K562 (cell line): ENCODE measurements at regions not wholly inside any gene's neighbourhood (a gene's known extent, or its start where the extent isn't known, plus 50 kb on each side); places are given as distances from the start of the nearest gene placed in this dataset.

Source experiments
- ATAC-seq: fragments of 200-7000 bp; cut with Tn5 transposase; 3 replicates; pipeline ENCODE4 v1.9.1; 2020; ENCODE audit warnings: moderate library complexity
- BruUV-seq: library from RNA; stranded (reverse); fragments of 400-500 nt; replicated peaks from 2 replicates; lab custom pipeline; 2021; lab: Mats Ljungman, UMichigan
- CTCF ChIA-PET: fragments of 300-600 bp; formaldehyde crosslinking; extraction: SDS; loops from one replicate; lab custom pipeline; 2021; ENCODE audit warnings: low intra/inter-chr PET ratio; lab: Yijun Ruan, JAX
- POLR2A ChIA-PET: fragments of 300-600, 350-650 bp; sonication (Branson Sonifier 250); formaldehyde crosslinking; extraction: SDS; loops from one replicate; lab custom pipeline; 2021; ENCODE audit warnings: antibody characterized with exemption, inconsistent platforms; lab: Yijun Ruan, JAX
- DNase-seq, 4 experiments: peaks; one replicate each; pipeline versions ENCODE4 v3.0.0 to v3.0.0-alpha.2; 2011 to 2018; ENCODE audit warnings: low spot score in 3 of 4, mixed read lengths in 3 of 4; ENCODE audit errors: extremely low read depth in 1 of 4
- FAIRE-seq: peaks from 2 replicates; lab custom pipeline; 2011; peaks lifted over from hg19 to GRCh38; lab: Jason Lieb, UNC
- H2AFZ ChIP-seq: 2 replicates; pipeline ENCODE4 v1.6.0; 2011; ENCODE audit warnings: low read depth, low read length, control low read depth, inconsistent platforms
- H3K27ac ChIP-seq: fragments of 200-600 bp; 3 replicates; pipeline ENCODE4 v1.8.0; 2011; ENCODE audit warnings: low read depth, mild to moderate bottlenecking, control low read depth, inconsistent platforms, low read length, moderate library complexity, mixed read lengths; ENCODE audit errors: extremely low read depth
- H3K27me3 ChIP-seq, 2 experiments: fragments of 300-600 bp in 1 of 2; 2 replicates in 1 of 2; 3 replicates in 1 of 2; pipeline versions ENCODE4 v1.6.0 to v1.8.0; 2011; ENCODE audit warnings: inconsistent platforms in 2 of 2, low read length in 2 of 2, mild to moderate bottlenecking in 1 of 2, mixed read lengths in 1 of 2, moderate library complexity in 1 of 2; ENCODE audit not compliant: control insufficient read depth in 2 of 2, insufficient read depth in 2 of 2
- H3K36me3 ChIP-seq: fragments of 300-600 bp; 3 replicates; pipeline ENCODE4 v1.8.0; 2011; ENCODE audit warnings: mild to moderate bottlenecking, low read length, inconsistent platforms; ENCODE audit not compliant: control insufficient read depth, insufficient read depth
- H3K4me1 ChIP-seq, 2 experiments: fragments of 200-600 bp in 1 of 2; replicated peaks in 1 of 2; 2 replicates in 1 of 2; 3 replicates in 1 of 2; pipeline versions ENCODE4 v1.5.1 to v1.8.0; 2011; ENCODE audit warnings: inconsistent platforms in 2 of 2, low read length in 2 of 2, mild to moderate bottlenecking in 1 of 2, mixed read lengths in 1 of 2, moderate library complexity in 1 of 2; ENCODE audit not compliant: control insufficient read depth in 2 of 2, insufficient read depth in 2 of 2
- H3K4me2 ChIP-seq: 2 replicates; pipeline ENCODE4 v1.6.1; 2011; ENCODE audit warnings: low read length, control low read depth, inconsistent platforms, mixed read lengths; ENCODE audit not compliant: insufficient read depth
- H3K4me3 ChIP-seq: fragments of 200-600 bp; sonication (generic), shearing (Covaris generic); 2 replicates; pipeline ENCODE4 v1.5.1; 2016; ENCODE audit warnings: control low read depth, inconsistent platforms
- H3K79me2 ChIP-seq: fragments of 200-600 bp; 3 replicates; pipeline ENCODE4 v1.8.0; 2011; ENCODE audit warnings: low read length, inconsistent platforms; ENCODE audit not compliant: control insufficient read depth, insufficient read depth
- H3K9ac ChIP-seq, 2 experiments: 2 replicates each; pipeline versions ENCODE4 v1.6.0 to v1.6.1; 2011; ENCODE audit warnings: low read depth in 2 of 2, low read length in 2 of 2, control low read depth in 1 of 2, inconsistent platforms in 1 of 2, mild to moderate bottlenecking in 1 of 2, mixed read lengths in 1 of 2; ENCODE audit not compliant: insufficient read depth in 1 of 2
- H3K9me1 ChIP-seq: one replicate; pipeline ENCODE4 v1.6.0; 2011; ENCODE audit warnings: inconsistent platforms, mild to moderate bottlenecking, low read length, moderate library complexity; ENCODE audit not compliant: control insufficient read depth, insufficient read depth
- H3K9me3 ChIP-seq: replicated peaks from 2 replicates; pipeline ENCODE4 v1.5.1; 2011; ENCODE audit warnings: low read depth, low read length, inconsistent platforms; ENCODE audit not compliant: control insufficient read depth, insufficient read depth
- H4K20me1 ChIP-seq: replicated peaks from 2 replicates; pipeline ENCODE4 v1.6.1; 2011; ENCODE audit warnings: low read length, inconsistent platforms, mixed read lengths; ENCODE audit not compliant: control insufficient read depth, insufficient read depth
- BHLHE40 ChIP-seq: IDR thresholded peaks from 2 replicates; pipeline ENCODE4 v1.6.1; 2011; ENCODE audit warnings: low read length, improper control_type of control experiment
- CEBPB ChIP-seq: fragments of 450-650 bp; IDR thresholded peaks from 2 replicates; pipeline ENCODE4 v1.6.1; 2016; ENCODE audit warnings: missing genetic modification characterization, missing compliant biosample characterization
- CTCFL ChIP-seq: IDR thresholded peaks from 2 replicates; pipeline ENCODE4 v1.6.1; 2011; ENCODE audit warnings: borderline replicate concordance, low read depth, mild to moderate bottlenecking, moderate library complexity, low read length; ENCODE audit not compliant: insufficient read depth, poor library complexity, severe bottlenecking
- NR4A1 ChIP-seq, 2 experiments: fragments of 250-450 bp in 1 of 2; fragments of 450-650 bp in 1 of 2; sonication (Bioruptor Pico) in 1 of 2; IDR thresholded peaks; 2 replicates each; pipeline versions ENCODE4 v1.4.0 to v1.6.1; 2016 to 2020; ENCODE audit warnings: mild to moderate bottlenecking in 2 of 2, missing compliant biosample characterization in 1 of 2, missing genetic modification characterization in 1 of 2, moderate library complexity in 1 of 2
- SREBF1 ChIP-seq: fragments of 150-350 bp; IDR thresholded peaks from 2 replicates; pipeline ENCODE4 v1.6.1; 2014; ENCODE audit warnings: antibody characterized with exemption, low read depth, low read length, borderline replicate concordance
- ZC3H11A ChIP-seq: IDR thresholded peaks from 2 replicates; pipeline ENCODE4 v1.6.1; 2012; ENCODE audit warnings: low read depth, low read length, improper control_type of control experiment
- ZFP36 ChIP-seq: fragments of 150-350 bp; IDR thresholded peaks from 2 replicates; pipeline ENCODE4 v1.6.1; 2018; ENCODE audit warnings: low read length, low read depth; ENCODE audit not compliant: partially characterized antibody
- ZNF41 ChIP-seq: fragments of 250-450 bp; sonication (Bioruptor Pico); conservative IDR thresholded peaks from 2 replicates; pipeline ENCODE4 v1.4.0; 2020; ENCODE audit warnings: mild to moderate bottlenecking
- ZNF778 ChIP-seq: fragments of 450-650 bp; formaldehyde crosslinking; IDR thresholded peaks from 2 replicates; pipeline ENCODE4 v1.4.0; 2020; ENCODE audit warnings: mild to moderate bottlenecking, moderate library complexity
- WGBS: fragments of 100-300 bp; shearing (Covaris generic); methylation state at CpG from one replicate; pipeline ENCODE4 v1.1.6; 2016; ENCODE audit warnings: low coverage, mixed read lengths; ENCODE audit not compliant: insufficient coverage; ENCODE audit errors: missing lambda C conversion rate; 5-methylcytosine and 5-hydroxymethylcytosine counted together
- in situ Hi-C: fragments of 300-500 bp; cut with MboI; formaldehyde crosslinking; loops from 4 replicates; pipeline ENCODE4 v1.15.0; 2018; ENCODE audit warnings: inconsistent platforms, mixed read lengths
- intact Hi-C: fragments of 100-400 bp; cut with micrococcal nuclease; formaldehyde crosslinking; loops from 2 replicates; pipeline ENCODE4 v1.14.2; 2022
- TF ChIP-seq, protein P1 (sequence below): fragments of 150-350 bp; conservative IDR thresholded peaks from 2 replicates; pipeline ENCODE4 v1.6.1; 2014; ENCODE audit warnings: low read length
- TF ChIP-seq, protein P2 (sequence below), 2 experiments: fragments of 450-650 bp in 1 of 2; IDR thresholded peaks; 2 replicates each; pipeline ENCODE4 v1.6.1; 2011 to 2017; ENCODE audit warnings: low read depth in 2 of 2, antibody characterized with exemption in 1 of 2, borderline replicate concordance in 1 of 2, low read length in 1 of 2, mild to moderate bottlenecking in 1 of 2, mixed read lengths in 1 of 2; ENCODE audit not compliant: control insufficient read depth in 1 of 2

DNA sequence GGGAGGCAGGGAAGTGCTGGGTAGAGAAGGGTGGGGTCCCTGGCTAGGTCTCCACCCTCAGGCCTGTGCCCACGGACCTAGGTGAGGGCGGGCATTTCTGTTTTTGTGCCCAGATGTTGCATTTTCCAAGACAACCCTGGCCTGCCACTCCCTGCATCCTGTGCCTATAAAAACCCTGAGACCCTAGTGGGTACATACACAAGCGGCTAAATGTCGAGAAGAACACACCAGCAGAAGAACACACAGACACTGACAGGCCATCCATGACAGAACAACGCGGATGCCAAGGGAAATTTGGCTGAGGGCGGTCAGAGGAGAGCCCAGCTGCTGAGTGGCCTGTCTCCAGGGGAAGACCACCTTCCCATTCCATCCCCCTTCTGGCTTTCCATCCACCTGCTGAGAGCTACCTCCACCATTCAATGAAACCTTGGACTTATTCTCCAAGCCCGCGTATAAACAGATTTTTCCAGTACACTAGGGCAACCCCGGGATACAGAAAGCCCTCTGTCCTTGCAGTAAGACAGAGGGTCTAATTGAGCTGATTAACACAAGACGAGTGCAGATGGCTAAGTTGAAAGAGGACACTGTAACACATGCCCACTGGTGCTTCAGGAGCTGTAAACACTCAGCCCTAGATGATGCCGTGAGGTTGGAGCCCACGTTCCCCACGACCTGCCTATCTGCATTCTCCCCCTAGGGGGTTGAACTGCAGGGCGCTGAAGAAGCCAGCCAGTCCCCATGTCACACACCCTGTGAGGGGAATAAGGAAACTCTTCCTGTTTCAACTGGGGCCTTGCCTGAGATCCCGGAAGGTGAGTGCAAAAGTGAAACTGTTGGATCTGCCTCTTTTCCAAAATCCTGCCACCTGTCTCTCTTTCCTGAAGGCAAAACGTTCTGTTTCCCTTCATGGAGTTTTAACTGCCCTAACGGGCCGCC, 147.2 kb upstream of the COX10 start:
- intact Hi-C loops (loop anchor here (10.0 kb wide), 1 partner anchor 617 kb away; no protein-coding TSS in a partner anchor), in situ Hi-C loops (no loop called here)
- no peak overlapping the region for H3K4me3 ChIP-seq
- no peak overlapping the region for H3K9ac ChIP-seq
- no peak for FAIRE-seq
- peaks cover 0 to 9% of the 10 kb centered on the region in 2 experiments; a peak in 1 of 5 replicates for H3K27me3 ChIP-seq
- H3K4me1 ChIP-seq, result no peaks in the 10 kb centered on the region
- no peaks in the 10 kb centered on the region for H3K79me2 ChIP-seq
- ATAC-seq, result 0 out of 3 replicates have a peak, but pooled peaks have one; percentile 34
- no peak overlapping the region for H2AFZ ChIP-seq
- POLR2A ChIA-PET, result no interaction called here
- H3K4me2 ChIP-seq, result no peak overlapping the region
- H3K9me3 ChIP-seq, result no peaks in the 10 kb centered on the region
- H3K9me1 ChIP-seq, result no peaks in the 10 kb centered on the region
- H3K36me3 ChIP-seq, result no peaks in the 10 kb centered on the region
- WGBS, result 2% methylated on average over 17 of the region's 19 CpGs
- CTCF ChIA-PET, result no interaction called here
- H3K27ac ChIP-seq, result no peak overlapping the region
- H4K20me1 ChIP-seq, result no peaks in the 10 kb centered on the region
- BruUV-seq, result no TSS peak
- DNase-seq, result no peak
- TF ChIP-seq ZNF778 (CRISPR knock-in tag) (no peak), ZNF41 (CRISPR knock-in tag) (no peak), CEBPB (tag) (no peak), SREBF1 (no peak), CTCFL (no peak), BHLHE40 (no peak), ZC3H11A (no peak), ZFP36 (no peak), NR4A1 (CRISPR knock-in tag; IDR thresholded peaks at IDR 0.05) (no peak), NR4A1 (tag; IDR thresholded peaks at IDR 0.05) (no peak)
- TF ChIP-seq, protein P1, sequence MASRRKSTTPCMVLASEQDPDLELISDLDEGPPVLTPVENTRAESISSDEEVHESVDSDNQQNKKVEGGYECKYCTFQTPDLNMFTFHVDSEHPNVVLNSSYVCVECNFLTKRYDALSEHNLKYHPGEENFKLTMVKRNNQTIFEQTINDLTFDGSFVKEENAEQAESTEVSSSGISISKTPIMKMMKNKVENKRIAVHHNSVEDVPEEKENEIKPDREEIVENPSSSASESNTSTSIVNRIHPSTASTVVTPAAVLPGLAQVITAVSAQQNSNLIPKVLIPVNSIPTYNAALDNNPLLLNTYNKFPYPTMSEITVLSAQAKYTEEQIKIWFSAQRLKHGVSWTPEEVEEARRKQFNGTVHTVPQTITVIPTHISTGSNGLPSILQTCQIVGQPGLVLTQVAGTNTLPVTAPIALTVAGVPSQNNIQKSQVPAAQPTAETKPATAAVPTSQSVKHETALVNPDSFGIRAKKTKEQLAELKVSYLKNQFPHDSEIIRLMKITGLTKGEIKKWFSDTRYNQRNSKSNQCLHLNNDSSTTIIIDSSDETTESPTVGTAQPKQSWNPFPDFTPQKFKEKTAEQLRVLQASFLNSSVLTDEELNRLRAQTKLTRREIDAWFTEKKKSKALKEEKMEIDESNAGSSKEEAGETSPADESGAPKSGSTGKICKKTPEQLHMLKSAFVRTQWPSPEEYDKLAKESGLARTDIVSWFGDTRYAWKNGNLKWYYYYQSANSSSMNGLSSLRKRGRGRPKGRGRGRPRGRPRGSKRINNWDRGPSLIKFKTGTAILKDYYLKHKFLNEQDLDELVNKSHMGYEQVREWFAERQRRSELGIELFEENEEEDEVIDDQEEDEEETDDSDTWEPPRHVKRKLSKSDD, result no peak
- TF ChIP-seq, protein P2, sequence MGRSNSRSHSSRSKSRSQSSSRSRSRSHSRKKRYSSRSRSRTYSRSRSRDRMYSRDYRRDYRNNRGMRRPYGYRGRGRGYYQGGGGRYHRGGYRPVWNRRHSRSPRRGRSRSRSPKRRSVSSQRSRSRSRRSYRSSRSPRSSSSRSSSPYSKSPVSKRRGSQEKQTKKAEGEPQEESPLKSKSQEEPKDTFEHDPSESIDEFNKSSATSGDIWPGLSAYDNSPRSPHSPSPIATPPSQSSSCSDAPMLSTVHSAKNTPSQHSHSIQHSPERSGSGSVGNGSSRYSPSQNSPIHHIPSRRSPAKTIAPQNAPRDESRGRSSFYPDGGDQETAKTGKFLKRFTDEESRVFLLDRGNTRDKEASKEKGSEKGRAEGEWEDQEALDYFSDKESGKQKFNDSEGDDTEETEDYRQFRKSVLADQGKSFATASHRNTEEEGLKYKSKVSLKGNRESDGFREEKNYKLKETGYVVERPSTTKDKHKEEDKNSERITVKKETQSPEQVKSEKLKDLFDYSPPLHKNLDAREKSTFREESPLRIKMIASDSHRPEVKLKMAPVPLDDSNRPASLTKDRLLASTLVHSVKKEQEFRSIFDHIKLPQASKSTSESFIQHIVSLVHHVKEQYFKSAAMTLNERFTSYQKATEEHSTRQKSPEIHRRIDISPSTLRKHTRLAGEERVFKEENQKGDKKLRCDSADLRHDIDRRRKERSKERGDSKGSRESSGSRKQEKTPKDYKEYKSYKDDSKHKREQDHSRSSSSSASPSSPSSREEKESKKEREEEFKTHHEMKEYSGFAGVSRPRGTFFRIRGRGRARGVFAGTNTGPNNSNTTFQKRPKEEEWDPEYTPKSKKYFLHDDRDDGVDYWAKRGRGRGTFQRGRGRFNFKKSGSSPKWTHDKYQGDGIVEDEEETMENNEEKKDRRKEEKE (IDR thresholded peaks at IDR 0.05; ENCODE audit: borderline replicate concordance in 1 of 2, control insufficient read depth in 1 of 2, low read depth in 2 of 2, low read length in 1 of 2), result no peak
